GM19438 (cell line): ENCODE measurements at regions not wholly inside any gene's neighbourhood (a gene's known extent, or its start where the extent isn't known, plus 50 kb on each side); places are given as distances from the start of the nearest gene placed in this dataset.
"Not testable (repeated sequence)": the region's sequence is repeated elsewhere in the genome, so short reads cannot be mapped to it uniquely, and the experiment has no call there.

Source experiments
- ATAC-seq: cut with Tn5 transposase; IDR thresholded peaks from one replicate; pipeline ENCODE4 v1.9.1; 2021; ENCODE audit warnings: low read depth; ENCODE audit not compliant: unreplicated experiment

- not testable (repeated sequence) for ATAC-seq
Observed at GRCh38 chr15:22665059-22665702, 121.3 kb upstream of the NIPA1 start.

- not testable (repeated sequence) for ATAC-seq
Observed at GRCh38 chr15:22665711-22666110, 120.7 kb upstream of the NIPA1 start.

DNA sequence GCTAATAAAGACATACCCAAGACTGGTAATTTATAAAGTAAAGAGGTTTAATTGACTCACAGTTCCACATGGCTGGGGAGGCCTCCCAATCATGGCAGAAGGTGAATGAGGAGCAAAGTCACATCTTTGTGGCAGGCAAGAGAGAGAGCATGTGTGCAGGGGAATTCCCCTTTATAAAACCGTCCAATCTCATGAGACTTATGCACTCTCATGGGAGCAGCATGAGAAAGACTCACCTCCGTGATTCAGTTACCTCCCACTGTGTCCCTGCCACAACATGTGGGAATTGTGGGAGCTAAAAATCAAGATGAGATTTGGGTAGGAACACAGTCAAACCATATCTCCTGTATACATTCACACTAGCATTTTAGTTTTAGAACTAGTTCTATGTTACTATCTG, 101.7 kb upstream of the NIPA1 start:
- not testable (repeated sequence) for ATAC-seq

DNA sequence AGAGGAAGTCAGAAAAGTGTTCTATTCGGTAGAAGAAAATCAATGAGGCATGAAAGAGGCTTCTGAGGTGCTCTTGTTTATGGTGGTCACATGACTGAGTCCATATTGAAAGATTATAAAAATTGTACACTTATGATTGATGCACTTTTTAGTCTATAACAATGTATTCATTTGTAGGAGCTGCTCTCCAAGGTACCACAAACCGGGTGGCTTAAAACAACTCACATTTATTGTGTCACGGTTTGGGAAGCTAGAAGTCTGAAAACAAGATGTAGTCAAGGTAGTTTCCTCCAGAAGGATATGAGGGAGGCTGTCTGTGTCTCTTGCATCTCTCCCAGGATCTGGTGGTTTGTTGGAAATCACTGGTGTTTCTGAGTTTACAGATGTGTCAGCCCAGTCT, 86.6 kb upstream of the NIPA1 start:
- not testable (repeated sequence) for ATAC-seq

- not testable (repeated sequence) for ATAC-seq
Observed at GRCh38 chr15:22710831-22711341, 75.6 kb upstream of the NIPA1 start.

DNA sequence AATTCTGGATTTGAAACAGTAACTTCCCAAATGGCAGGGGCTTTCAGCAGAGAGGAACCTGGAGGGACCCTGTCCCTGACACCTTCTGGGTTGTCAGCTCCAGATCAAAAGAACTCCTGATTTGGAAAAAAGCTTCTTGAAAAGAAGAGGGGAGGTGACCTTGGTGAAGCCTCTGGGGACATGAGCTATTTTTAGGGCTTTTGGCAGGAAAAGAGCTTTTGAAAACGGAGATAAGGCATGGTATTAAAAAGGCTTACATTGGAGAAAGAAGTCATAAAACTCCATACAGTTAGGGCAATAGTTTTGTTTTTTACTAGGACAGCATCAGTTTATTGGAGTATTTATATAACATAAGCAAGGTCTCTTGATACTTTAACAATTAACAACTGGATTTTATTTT, 72.5 kb upstream of the NIPA1 start:
- ATAC-seq, result not testable (repeated sequence)

DNA sequence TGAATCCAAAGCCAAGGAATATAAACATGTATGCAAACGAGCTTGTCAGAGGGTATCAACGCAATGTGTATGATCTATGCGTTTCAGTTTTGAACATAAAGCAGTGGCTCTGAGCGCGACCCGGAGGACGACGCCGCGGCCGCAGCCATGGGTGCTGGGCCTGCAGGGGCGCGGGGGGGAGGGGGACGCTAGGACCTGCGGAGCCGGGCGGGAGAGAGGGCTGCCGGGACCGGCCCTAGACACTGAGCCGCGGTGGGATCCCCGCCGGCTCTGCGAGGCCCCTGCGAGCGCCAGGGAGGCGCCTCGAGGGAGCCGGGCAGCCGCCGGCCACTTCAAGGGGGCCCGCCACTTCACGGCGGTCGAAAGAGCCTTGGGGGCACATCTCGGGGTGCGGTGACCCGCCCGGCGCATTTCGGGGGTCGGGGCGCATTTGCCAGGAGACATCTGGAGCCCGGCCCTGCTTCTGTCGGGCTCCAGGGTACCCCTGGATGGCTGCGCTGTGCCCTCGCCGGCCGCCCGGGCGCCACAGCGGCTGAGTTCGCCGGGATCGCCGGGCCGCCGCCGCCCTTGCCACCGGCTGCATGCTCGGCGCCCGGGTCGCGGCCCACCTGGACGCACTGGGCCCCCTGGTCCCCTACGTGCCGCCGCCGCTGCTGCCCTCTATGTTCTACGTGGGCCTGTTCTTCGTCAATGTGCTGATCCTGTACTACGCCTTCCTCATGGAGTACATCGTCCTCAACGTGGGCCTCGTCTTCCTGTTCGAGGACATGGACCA, 71.9 kb upstream of the NIPA1 start:
- not testable (repeated sequence) for ATAC-seq

GRCh38 chr15:22715133-22715845, 71.2 kb upstream of the NIPA1 start:
- not testable (repeated sequence) for ATAC-seq

- not testable (repeated sequence) for ATAC-seq
Observed at GRCh38 chr15:22719980-22720379, 66.5 kb upstream of the NIPA1 start.

GRCh38 chr15:22726104-22726503, 60.3 kb upstream of the NIPA1 start:
- ATAC-seq, result not testable (repeated sequence)

GRCh38 chr15:22735067-22735466, 51.4 kb upstream of the NIPA1 start:
- not testable (repeated sequence) for ATAC-seq

GRCh38 chr15:22735781-22736180, 50.7 kb upstream of the NIPA1 start:
- no peak for ATAC-seq

GRCh38 chr15:22736200-22736599, 50.2 kb upstream of the NIPA1 start:
- not testable (repeated sequence) for ATAC-seq
